ENCODE measurements at regions not wholly inside any gene's neighbourhood (a gene's known extent, or its start where the extent isn't known, plus 50 kb on each side); places are given as distances from the start of the nearest gene placed in this dataset.
"Not testable (repeated sequence)": the region's sequence is repeated elsewhere in the genome, so short reads cannot be mapped to it uniquely, and the experiment has no call there.

- H3K9ac ChIP-seq, result no peak overlapping the region
- no peaks in the 10 kb centered on the region for H3K27me3 ChIP-seq
- no peak overlapping the region for H3K27ac ChIP-seq
- no peak overlapping the region for H3K4me3 ChIP-seq
- H3K9me3 ChIP-seq, result no peaks in the 10 kb centered on the region
- no peaks in the 10 kb centered on the region for H4K20me1 ChIP-seq
- no peak overlapping the region for H3K4me2 ChIP-seq
- no peaks in the 10 kb centered on the region for H3K4me1 ChIP-seq
- H3K36me3 ChIP-seq, result no peaks in the 10 kb centered on the region
- TF ChIP-seq Cebpa-rat (IDR thresholded peaks at IDR 0.05), result no peak
Observed at GRCh38 chr7:12923971-12924370, 236.5 kb downstream of the ARL4A start.

DNA sequence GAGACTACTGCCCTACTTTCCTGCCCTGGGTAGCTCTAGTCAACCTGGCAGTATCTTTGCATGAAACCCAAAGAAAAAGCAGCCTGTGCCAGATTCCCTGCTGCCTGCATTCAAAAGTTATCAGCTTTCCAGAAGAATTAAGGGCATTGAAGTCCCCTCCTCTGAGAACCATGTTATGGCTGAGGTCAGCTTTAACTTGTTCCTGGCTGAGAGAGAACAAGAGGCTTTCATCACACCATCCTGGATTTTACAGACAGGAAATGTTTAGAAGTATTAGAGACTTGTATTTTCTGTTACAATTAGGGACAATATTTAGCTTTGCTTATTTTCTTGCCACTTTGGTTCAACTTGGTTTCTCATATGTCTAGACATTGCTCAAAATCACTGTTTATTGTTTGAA is 238.8 kb downstream of the ARL4A start:
- no peak overlapping the region for H3K4me3 ChIP-seq
- H4K20me1 ChIP-seq, result no peaks in the 10 kb centered on the region
- TF ChIP-seq Cebpa-rat (IDR thresholded peaks at IDR 0.05), result no peak
- H3K27me3 ChIP-seq, result no peaks in the 10 kb centered on the region
- no peaks in the 10 kb centered on the region for H3K4me1 ChIP-seq
- H3K36me3 ChIP-seq, result no peaks in the 10 kb centered on the region
- H3K27ac ChIP-seq, result no peak overlapping the region
- no peaks in the 10 kb centered on the region for H3K9me3 ChIP-seq
- H3K4me2 ChIP-seq, result no peak overlapping the region
- no peak overlapping the region for H3K9ac ChIP-seq

- Histone ChIP-seq H4K20me1 (no peaks in the 10 kb centered on the region), H3K4me2 (no peak overlapping the region), H3K36me3 (no peaks in the 10 kb centered on the region), H3K9ac (no peak overlapping the region), H3K9me3 (no peaks in the 10 kb centered on the region), H3K27ac (no peak overlapping the region), H3K27me3 (no peaks in the 10 kb centered on the region), H3K4me1 (no peaks in the 10 kb centered on the region), H3K4me3 (no peak overlapping the region)
- TF ChIP-seq Cebpa-rat (IDR thresholded peaks at IDR 0.05), result no peak
Observed at GRCh38 chr7:12927635-12928434, 240.4 kb downstream of the ARL4A start.

DNA sequence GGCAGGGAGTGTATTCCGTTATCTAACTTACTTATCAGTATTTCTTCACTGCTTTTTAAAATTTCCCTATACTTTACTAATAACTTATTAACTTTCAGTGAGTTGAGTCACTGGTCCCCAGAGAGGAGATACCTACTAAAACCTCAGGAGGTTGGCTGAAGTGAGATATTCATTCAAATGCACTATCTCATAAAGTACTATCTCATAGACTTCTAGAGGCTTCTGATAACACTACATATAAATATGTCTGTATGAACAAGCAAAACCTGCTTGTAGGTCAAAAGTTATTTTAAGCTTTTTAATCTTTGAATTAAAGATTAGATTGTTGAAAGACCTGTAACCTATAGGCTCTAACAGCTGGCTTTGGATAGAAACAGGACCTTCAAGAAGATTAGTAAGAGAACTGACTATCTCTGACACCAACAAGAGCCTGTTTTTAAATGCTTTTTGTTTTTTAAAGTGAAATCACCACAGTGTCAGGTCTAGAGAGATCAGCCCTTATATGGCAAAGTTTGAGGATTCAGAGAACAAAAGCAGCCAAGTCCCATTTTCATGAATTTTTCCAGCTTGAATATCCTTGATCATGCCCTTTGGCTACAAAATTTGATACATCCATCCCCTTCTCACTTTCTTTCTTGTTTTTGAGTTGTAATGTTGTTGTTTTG is 242.2 kb downstream of the ARL4A start:
- Histone ChIP-seq H4K20me1 (no peaks in the 10 kb centered on the region), H3K36me3 (no peaks in the 10 kb centered on the region), H3K4me3 (no peak overlapping the region), H3K9me3 (no peaks in the 10 kb centered on the region), H3K27ac (no peak overlapping the region), H3K4me2 (no peak overlapping the region), H3K9ac (no peak overlapping the region), H3K27me3 (no peaks in the 10 kb centered on the region), H3K4me1 (no peaks in the 10 kb centered on the region)
- no peak for TF ChIP-seq Cebpa-rat (IDR thresholded peaks at IDR 0.05)

- H3K36me3 ChIP-seq, result no peaks in the 10 kb centered on the region
- no peaks in the 10 kb centered on the region for H3K27me3 ChIP-seq
- no peak for TF ChIP-seq Cebpa-rat (IDR thresholded peaks at IDR 0.05)
- no peak overlapping the region for H3K9ac ChIP-seq
- no peaks in the 10 kb centered on the region for H3K4me1 ChIP-seq
- no peaks in the 10 kb centered on the region for H4K20me1 ChIP-seq
- no peak overlapping the region for H3K27ac ChIP-seq
- H3K9me3 ChIP-seq, result no peaks in the 10 kb centered on the region
- no peak overlapping the region for H3K4me2 ChIP-seq
- H3K4me3 ChIP-seq, result no peak overlapping the region
Observed at GRCh38 chr7:12930534-12930933, 243.1 kb downstream of the ARL4A start.

DNA sequence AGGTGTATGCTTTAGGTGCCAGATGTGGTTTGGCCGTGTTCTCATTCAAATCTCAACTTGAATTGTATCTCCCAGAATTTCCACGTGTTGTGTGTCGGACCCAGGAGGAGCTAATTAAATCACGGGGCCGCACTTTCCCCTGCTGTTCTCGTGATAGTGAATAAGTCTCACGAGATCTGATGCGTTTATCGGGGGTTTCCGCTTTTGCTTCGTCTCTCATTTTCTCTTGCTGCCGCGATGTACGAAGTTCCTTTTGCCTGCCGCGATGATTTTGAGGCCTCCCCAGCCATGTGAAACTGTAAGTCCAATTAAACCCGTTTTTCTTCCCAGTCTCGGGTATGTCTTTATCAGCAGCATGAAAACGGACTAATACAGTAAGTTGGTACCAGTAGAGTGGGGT is 244.0 kb downstream of the ARL4A start:
- H3K4me3 ChIP-seq, H3K4me2 ChIP-seq, H3K9ac ChIP-seq, H3K36me3 ChIP-seq, H3K4me1 ChIP-seq, H3K9me3 ChIP-seq, H3K27me3 ChIP-seq, H4K20me1 ChIP-seq, H3K27ac ChIP-seq: not testable (repeated sequence)

GRCh38 chr7:12939694-12940093 is 252.3 kb downstream of the ARL4A start:
- H3K4me1 ChIP-seq, result no peaks in the 10 kb centered on the region
- no peak for TF ChIP-seq Cebpa-rat (IDR thresholded peaks at IDR 0.05)
- H3K36me3 ChIP-seq, result no peaks in the 10 kb centered on the region
- no peaks in the 10 kb centered on the region for H4K20me1 ChIP-seq
- no peaks in the 10 kb centered on the region; the same call in 1 of the 2 replicates for H3K9me3 ChIP-seq
- no peak overlapping the region for H3K27ac ChIP-seq
- no peak overlapping the region for H3K9ac ChIP-seq
- no peak overlapping the region for H3K4me2 ChIP-seq
- no peaks in the 10 kb centered on the region for H3K27me3 ChIP-seq
- H3K4me3 ChIP-seq, result no peak overlapping the region

GRCh38 chr7:12941512-12941911 is 254.1 kb downstream of the ARL4A start:
- Histone ChIP-seq H3K9ac (no peak overlapping the region), H3K27me3 (no peaks in the 10 kb centered on the region), H3K36me3 (no peaks in the 10 kb centered on the region), H3K4me1 (no peaks in the 10 kb centered on the region), H3K9me3 (no peaks in the 10 kb centered on the region; the same call in 1 of the 2 replicates), H3K4me2 (no peak overlapping the region), H3K4me3 (no peak overlapping the region), H4K20me1 (no peaks in the 10 kb centered on the region), H3K27ac (no peak overlapping the region)
- no peak for TF ChIP-seq Cebpa-rat (IDR thresholded peaks at IDR 0.05)

- H3K27ac ChIP-seq, result no peak overlapping the region
- no peak for TF ChIP-seq Cebpa-rat (IDR thresholded peaks at IDR 0.05)
- H3K4me3 ChIP-seq, result no peak overlapping the region
- H4K20me1 ChIP-seq, result no peaks in the 10 kb centered on the region
- no peaks in the 10 kb centered on the region for H3K4me1 ChIP-seq
- no peak overlapping the region for H3K4me2 ChIP-seq
- no peaks in the 10 kb centered on the region for H3K36me3 ChIP-seq
- H3K27me3 ChIP-seq, result no peaks in the 10 kb centered on the region
- H3K9ac ChIP-seq, result no peak overlapping the region
- H3K9me3 ChIP-seq, result no peaks in the 10 kb centered on the region; the same call in 1 of the 2 replicates
Observed at GRCh38 chr7:12942609-12943008, 255.2 kb downstream of the ARL4A start.

DNA sequence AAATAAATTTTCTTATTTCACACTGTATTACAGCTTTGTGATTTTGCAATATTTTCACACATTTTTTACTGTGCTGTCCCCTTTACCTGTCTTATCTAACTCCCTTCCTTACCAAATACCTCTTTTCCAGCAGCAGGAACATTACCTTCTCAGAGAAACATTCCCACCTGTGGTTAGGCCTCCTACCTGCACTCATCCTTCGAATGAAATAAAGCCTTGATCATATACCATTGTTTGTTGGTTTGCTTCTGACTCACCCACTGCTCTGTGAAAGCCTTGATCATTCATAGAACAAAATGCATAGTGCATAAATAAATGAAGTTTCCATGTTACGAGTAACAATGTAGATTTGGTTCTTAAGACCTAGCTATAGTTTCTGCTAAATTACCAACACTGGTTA is 256.3 kb downstream of the ARL4A start:
- Histone ChIP-seq H3K27me3 (no peaks in the 10 kb centered on the region), H4K20me1 (no peaks in the 10 kb centered on the region), H3K36me3 (no peaks in the 10 kb centered on the region), H3K4me1 (no peaks in the 10 kb centered on the region), H3K27ac (no peak overlapping the region), H3K9ac (no peak overlapping the region), H3K4me2 (no peak overlapping the region), H3K9me3 (no peaks in the 10 kb centered on the region; the same call in 1 of the 2 replicates), H3K4me3 (no peak overlapping the region)
- no peak for TF ChIP-seq Cebpa-rat (IDR thresholded peaks at IDR 0.05)

Data from BLaER1 (cell line).